M059J (cell line): ENCODE measurements at regions not wholly inside any gene's neighbourhood (a gene's known extent, or its start where the extent isn't known, plus 50 kb on each side); places are given as distances from the start of the nearest gene placed in this dataset.
"Not testable (repeated sequence)": the region's sequence is repeated elsewhere in the genome, so short reads cannot be mapped to it uniquely, and the experiment has no call there.

Source experiments
- DNase-seq: peaks from one replicate; pipeline ENCODE4 v3.0.0-alpha.2; 2012; ENCODE audit warnings: low read depth

DNA sequence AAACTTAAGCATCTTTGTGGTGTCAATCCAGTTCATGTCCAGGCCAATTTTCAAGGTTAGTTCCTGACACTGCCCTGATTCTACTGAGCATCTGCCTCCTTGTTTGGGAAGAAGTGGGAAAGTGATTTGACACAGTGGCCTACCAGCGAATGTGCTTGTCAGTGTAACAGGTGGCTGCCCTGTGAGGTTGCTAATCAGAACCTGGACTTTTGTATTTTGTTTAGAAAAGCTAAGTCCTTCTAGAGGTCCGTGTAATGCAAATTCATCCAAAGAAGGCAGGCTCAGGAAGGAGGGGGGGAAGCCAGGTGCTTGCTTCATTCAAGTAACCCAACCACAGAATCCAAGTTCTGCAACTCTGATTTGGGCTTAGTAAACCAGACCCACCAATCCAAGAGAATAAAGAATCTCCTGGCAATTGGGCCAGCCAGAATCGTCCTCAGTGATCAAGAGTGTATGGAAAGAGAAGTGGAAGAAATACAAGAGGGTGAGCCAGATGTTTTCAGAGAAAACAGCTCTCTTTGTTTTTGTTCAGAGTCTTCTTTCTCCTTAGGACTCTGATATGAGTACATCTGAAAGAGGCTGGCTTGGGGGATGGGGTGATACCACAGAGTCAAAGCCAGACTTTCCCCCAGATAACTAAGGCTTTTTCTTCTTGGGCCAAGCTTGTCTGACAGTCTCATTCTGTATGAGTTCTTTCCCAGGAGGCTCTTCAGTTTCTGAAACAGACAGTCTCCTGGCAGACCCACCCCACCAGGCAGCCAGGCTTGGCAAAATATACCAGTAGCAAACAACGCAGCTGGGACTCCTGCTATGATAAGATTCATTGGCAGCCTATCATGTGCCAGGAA, 508.9 kb upstream of the TBL1XR1 start:
- DNase-seq: no peak

DNA sequence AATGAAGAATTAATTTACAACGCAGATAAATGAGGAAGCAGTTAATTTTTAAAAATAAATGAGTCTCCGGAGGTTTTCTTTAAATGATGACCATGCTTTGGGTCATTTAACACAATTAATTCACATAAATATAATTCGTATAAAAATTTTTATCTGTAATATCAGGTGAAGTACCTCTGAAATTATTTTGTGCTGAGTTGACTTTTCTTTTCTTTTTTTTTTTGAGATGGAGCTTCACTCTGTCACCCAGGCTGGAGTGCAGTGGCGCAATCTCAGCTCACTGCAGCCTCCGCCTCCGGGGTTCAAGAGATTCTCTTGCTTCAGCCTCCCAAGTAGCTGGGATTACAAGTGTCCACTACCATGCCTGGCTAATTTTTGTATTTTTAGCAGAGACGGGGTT, 512.2 kb upstream of the TBL1XR1 start:
- DNase-seq: not testable (repeated sequence)

DNA sequence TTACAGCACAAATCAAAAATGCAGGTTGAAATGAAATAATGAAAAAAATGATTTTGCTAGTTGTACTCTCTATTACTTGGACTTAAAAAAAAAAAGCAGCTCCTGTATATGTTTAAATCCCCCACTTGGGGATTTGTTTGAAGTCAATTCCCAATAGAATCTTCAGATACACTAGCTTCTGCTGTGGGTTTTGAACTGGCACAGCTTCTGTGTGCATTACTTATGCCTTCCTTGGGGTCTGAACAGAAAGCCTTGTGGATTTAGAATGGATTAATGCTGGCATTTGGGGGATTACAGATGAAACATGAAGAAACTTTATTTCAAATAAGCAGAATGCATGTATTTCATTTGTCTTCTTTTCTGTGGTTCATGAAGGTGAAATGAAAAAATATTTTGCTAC, 513.2 kb upstream of the TBL1XR1 start:
- no peak for DNase-seq

DNA sequence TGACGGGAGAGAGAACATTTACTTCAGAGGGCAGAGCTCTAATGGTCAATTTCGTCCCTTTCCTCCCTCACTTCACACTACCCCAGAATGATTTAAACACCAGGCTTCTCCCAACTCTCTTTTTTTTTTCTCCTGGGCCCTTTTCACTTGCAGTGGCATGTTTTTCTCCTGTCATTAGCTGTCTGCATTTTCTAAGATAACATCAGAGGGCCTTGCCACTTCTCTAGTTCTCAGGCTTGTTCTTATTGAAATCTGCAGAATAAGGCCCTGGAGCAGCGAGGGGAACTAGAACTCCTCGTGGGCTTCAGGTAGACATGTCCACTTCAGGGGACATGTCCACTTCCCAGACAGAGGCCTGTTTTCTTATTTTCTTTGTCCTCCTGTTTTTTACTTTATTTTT, 514.4 kb upstream of the TBL1XR1 start:
- no peak for DNase-seq

DNA sequence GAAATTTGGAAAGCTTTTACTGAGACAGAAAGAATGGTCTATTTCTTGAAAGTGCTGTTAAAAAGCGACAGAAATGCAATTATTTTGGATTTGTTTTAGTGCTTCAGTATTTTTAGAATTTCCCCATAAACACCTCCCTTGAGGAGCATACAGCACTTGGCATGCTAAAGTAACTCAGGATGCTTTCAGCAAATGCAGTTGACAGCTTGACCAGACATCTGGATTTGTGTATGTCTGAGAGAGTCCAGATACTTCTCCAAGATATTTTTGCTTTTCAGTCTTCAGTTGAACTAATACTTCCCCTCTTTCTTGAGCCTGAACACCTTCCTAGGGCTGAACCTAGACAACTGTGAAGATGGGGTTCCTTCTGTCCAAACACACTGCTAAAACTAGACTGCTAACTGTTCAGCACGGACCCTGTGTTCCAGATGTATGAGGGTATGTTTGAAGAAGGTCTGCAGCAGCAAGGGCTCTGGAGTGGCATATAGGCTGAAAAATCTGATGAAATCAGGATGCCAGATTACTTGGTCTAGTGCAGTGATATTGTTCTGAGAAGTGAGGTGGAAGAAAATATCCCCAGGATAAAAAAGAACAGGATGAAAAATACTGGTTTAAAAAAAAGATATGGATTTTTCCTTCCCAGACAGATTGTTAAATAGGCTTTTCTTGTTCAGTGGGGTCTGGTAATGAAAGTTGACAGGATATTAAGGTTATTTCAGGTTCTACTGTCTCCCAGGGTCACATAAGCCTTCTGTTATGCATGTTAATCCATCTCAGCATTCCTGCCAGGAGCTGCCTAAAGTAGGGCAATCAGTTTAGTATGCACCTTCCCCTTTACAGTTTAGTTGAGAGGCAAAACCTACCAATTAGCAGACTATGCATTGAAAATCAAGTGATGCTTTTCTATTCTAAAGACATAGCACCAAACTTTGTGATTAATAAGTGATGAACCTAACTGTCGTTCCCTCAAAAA, 516.9 kb upstream of the TBL1XR1 start:
- DNase-seq: no peak

DNA sequence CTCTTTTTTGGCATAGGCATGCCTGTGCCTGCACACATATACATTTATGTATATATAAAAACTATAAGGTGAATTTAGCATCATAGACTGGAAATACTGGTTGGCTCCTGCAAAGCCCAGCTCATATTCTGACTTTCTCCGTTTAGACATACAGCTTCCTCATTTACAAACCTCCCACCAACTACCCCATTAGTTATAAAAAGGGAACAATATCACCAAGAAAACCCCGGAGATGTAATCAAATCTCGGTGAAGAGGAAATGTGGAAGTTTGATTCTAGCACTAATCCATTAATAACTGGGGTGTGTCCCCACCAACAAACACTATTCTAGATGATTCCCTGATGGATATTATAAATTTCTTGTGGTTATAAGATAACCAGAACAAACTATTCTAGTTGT, 517.7 kb upstream of the TBL1XR1 start:
- DNase-seq: no peak

DNA sequence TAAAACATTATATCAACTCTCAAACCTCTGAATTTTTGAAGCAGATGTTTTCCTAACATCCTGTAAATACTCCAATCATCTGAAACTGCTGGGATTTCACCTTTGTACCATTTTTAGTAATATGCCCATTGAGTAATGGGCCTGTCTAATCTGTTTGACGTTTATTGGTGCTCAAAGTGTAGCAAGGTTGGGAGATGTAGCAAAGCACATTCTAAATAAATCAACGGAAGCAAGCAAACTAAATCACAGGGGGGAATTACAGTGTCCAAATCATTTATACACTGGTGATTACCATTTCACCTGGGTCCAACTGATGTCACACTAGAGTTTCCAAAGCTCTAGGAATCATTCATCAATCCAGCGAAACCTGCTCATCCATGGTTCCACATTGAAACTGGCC, 518.7 kb upstream of the TBL1XR1 start:
- DNase-seq: no peak

DNA sequence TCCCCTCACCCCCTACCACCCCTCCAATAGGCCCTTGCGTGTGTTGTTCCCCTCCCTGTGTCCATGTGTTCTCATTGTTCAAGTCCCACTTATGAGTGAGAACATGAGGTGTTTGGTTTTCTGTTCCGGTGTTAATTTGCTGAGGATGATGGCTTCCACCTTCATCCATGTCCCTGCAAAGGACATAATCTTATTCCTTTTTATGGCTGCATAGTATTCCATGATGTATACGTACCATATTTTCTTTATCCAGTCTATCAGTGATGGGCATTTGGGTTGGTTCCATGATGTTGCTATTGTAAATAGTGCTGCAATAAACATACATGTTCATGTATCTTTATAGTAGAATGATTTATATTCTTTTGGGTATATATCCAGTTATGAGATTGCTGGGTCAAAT, 523.6 kb upstream of the TBL1XR1 start:
- DNase-seq: not testable (repeated sequence)

DNA sequence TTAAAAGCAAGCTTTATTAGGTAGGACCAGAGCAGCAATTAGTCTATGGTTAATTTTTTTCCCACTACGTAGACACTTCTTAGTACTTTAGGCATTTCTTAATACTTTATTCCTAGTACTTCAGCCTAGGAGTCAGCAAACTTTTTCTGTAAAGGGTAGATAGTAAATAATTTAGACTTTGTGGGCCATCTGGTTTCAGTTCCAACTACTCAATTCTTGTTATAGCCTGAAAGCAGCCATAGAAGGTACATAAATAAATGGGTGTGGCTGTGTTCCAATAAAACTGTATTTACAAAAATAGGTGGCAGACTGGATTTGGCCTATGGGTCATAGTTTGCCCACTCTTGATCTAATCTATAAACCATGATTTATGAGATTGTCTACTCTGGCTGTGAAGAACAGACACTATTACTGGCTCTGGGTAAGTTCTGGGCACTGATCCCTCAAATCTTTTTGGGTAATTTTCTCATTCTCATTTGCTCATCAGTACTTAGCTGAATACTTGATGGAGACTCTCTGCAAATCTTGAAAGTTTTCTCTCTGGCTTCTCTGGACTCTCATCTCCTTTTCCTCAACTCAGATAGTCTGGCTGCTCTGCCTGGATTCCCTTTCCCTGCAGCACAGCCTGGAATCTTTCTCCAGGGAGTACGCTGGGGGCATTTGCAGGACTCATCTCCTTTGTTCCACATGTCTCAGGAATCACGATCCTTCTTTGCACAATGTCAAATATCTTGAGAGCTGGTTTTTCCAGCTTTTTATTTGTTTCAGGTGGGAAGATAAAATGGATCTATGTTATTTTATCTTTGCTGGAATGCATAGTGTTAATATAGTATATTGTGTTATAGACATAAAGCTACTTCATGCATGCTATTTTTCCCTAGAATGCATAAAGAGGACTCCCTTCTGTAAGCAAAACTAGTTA, 524.8 kb upstream of the TBL1XR1 start:
- peak; percentile 47 for DNase-seq

DNA sequence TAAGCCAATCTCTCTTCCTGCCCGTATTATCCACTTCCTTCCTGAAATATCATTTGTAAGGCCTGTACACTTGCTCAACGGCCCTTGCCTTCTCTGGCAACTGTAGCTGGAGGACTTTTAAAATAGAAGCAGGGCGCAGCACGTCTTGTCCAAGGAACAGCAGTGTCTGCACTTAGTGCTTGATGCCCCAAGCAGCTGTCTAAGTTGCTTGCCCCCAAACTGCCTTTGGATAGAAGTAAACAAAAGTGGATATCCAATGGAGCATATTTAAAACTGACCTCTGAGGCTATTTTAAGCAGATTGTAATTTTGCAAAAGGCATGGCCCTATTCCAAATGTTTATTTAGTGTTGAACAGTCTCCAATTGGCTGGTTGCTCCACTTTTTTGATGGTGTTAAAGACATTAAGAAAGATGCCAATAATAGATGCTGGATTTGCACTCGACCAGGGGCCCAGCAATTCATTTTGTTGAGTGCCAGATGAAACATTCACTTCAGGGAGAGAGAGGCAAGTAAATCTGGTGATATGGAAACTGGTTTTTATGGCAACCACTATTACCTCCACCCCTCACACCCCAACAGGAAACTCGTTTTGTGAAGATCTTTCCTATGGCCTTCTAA, 526.8 kb upstream of the TBL1XR1 start:
- DNase-seq: no peak

DNA sequence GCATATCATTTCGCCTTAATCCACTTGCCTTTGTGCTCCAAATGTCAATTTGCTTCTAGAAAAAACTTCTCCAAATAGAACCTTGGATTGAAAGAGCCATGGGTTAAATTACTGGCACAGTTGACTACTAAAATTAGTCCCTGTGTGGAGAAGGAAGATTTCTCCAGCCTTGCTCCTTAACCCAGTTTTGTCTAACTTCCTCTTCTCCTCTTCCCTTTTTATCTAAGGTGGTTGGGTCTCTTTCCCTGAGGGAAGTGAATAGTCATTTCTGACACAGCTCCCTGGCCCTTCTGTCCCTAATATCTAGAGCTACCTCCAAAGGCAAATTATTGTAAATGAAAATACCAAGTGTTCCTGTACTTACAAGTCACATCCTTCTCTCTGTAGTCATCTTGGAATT, 527.9 kb upstream of the TBL1XR1 start:
- no peak for DNase-seq

DNA sequence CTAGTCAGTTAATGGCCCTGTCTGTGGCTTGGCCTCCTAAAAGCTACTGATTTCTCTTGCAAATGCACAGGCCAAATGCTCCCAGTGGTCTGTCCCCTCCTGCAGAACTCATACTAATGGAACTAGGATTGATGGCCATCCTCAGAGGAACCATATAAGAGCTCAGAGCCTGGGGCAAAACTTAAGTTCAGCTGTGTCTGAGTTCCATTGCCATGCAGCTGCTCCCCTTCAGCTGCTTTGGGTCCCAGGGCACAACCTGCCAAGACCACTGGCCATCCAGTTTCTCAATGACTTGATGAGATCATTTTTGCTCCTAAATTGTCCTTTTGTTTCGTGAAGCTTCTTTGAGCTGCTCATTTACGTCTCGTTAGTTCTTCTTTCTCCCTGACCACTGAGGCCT, 529.5 kb upstream of the TBL1XR1 start:
- no peak for DNase-seq

DNA sequence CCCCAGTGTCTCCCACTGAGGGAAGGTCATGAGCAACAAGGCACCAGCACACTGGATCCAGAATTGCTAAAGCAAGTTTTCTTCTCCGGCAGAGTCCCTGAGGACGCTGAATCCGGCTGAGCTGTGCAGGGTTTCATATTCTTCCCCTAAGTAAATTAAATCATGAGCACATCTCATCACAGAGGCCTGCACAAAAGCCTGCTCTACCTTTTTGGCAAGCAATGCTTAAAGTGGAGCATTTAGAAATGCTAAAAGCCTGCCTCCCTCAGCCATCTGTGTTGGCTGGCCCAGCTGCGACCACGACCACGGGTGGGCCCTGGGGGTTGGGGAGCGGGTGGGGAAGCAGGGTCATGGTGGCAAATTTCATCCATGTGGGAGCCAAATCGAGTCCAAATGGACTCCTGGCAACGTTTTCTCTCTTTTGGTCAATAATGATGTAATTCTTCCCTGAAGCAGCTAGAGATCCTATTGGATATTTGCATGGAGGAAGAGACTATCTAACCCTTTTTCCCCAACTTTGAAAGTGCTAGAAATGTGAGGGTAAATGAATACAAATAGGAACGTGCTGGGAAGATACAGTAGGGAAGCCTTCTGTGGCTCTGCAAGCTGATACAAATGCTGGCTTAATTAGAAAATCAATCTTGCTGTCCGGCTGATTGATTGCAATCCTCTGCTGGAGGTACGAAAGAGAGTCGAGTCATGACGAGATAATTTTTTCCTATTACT, 532.8 kb upstream of the TBL1XR1 start:
- DNase-seq: no peak

DNA sequence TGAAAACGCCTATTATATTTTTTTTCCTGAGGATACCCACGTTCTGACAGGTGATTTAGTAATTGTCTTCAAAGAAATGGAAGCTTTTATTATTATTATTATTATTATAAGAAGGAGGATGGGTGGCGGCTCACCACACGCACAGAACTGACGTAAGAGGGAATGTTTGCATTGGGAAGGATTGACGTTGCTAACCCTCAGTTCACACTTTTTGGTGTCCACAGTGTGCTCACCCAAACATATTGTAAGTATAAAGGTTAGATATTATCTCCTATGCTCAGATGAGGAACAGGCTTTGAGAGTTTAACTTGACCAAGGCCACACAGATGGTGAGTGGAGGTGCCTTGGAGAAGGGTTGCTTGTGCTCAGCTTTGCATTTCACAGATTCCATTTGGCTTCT, 533.5 kb upstream of the TBL1XR1 start:
- DNase-seq: no peak

DNA sequence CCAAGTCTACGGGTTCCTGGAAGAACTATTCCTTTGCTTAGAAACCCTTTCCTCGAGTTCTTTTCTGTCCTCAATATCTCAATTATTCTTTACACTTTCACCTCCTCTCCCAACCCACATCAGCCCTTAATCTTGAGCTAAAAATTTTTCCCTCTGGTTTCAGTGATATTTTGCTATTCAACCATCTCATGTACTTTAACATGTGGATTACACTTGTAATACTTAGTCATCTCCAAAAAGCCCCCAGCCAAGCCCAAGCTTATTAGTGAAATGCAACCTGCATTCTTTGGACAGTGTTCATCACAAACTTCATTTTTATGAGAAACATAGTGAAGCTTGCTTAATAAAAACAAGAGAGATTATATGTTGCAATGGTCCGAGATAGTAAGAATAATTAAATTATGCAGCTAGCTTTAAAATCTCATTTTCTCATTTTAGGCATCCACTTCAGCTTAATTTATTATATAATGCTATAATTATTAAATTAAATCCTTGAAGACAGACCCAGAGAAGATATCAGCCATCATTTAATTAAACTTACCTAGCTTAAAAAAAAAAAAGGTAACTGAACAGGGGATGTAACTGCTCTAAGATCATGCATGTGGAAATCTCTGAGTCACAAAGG, 534.5 kb upstream of the TBL1XR1 start:
- peak; percentile 91 for DNase-seq

DNA sequence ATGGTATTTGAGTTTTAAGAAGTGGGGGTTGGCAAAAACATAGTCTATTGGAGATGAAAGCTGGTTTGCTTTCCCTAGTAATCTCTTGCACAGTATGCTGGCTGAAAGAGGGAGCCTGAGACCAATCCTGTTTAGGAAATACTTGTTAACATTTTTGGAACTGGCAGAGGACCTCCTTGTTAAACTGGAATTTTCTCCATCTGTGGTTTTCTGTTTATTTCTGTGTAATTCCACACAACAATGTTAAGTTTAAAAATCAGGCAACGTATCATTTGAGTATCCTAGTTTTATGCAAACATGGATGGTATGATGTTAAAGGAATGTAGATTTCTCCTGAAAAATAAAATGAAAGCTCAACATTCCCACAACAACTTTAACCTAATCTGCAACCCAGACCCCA, 536.0 kb upstream of the TBL1XR1 start:
- peak; percentile 49 for DNase-seq

DNA sequence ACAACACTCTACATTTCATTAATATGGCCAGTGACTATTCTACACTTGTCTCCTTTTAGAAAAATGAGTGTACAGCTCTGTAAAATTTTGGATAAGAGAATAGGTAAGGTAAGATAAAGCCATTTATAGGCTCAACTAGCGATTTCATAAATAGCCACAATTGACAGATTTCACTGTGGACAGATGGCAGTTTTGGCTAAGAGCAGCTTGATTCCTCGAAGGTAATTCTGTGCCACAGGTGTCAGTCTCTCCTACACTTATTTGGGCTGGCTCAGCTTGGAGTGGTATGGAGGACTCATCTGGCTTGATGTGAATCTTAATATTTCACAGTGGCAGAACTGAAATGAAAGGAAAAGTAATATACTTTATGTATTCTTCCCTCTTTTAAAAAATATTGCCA, 536.7 kb upstream of the TBL1XR1 start:
- DNase-seq: no peak

DNA sequence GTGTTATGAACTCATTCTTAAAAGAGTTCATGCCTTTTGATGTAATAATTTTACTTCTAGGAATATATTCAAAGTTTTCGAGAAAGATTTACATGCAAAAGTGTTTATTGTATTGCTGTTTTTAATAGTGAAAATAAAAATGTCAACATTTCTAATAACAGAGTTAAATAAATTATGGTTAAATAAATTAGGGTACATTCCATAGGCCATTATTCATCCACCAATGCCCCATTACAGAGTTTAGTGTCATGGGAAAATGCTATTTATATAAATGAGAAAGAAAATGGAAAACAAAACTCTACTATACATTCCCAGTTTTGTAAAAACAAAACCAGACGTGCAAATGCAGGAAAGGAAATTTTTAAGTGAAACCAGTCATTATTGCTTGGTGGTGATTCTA, 538.1 kb upstream of the TBL1XR1 start:
- DNase-seq: no peak

DNA sequence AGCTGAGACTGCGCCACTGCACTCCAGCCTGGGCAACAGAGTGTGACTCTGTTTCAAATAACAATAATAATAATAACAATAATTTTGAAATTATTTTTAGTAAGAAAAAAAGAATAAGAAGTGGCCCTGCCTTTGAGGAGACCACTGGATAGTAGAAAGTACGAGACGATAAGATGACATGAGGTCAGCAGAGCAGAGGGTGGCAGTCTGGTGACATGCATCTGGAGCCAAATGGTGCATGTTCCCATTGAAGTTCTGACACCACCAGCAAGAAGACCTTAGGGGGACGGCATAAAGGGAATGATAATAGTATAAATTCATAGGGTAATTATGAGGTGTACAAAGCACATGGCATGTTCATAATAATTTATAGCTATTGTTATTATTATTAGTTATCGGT, 542.2 kb upstream of the TBL1XR1 start:
- no peak for DNase-seq

DNA sequence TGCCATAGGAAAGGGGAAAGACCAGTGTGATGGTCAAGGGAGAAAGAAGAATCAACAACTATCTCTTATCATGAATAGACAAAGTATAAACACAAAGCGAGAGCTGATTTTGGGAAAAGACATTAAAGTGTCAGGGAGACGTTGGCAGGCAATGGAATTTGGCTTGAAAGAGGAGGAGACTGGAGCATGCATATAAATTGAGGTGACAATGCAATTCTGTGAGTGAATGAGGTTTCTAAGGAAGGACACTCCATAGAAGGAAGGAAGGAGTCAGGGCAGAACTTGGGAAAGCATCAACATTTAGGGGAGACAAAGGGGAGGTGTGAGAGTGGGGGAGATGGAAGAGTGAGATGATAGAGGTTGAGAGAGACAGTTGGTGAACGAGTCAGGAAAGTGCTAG, 543.0 kb upstream of the TBL1XR1 start:
- no peak for DNase-seq
